ENCODE measurements at regions not wholly inside any gene's neighbourhood (a gene's known extent, or its start where the extent isn't known, plus 50 kb on each side); places are given as distances from the start of the nearest gene placed in this dataset.
"Not testable (repeated sequence)": the region's sequence is repeated elsewhere in the genome, so short reads cannot be mapped to it uniquely, and the experiment has no call there.

DNA sequence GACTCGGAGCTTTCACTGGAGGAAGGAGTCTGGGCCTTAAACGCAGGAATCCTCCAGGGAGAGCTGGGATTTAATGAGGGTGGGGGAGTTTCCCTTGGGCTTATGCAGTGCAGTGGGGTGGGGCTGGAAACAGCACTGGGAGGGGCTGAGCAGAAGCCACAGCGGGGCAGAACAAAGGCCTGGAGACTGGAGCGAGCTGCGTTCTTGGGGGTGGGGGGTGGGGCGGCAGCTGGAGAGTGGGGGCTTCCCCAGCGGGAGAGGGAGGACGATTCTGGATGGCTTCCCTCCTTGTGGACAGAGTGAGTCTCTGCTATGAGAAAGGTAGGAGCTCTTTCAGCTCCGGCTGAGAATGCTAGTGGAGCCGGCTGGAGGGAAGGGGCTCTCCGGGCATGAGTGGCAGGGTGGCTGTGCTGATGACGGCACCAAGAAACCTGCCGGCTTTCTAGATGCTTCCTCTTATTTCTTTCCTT lies 406.0 kb downstream of the SEC14L1 start:
- no peak for DNase-seq (ENCODE audit: low read depth in 2 of 2)

DNA sequence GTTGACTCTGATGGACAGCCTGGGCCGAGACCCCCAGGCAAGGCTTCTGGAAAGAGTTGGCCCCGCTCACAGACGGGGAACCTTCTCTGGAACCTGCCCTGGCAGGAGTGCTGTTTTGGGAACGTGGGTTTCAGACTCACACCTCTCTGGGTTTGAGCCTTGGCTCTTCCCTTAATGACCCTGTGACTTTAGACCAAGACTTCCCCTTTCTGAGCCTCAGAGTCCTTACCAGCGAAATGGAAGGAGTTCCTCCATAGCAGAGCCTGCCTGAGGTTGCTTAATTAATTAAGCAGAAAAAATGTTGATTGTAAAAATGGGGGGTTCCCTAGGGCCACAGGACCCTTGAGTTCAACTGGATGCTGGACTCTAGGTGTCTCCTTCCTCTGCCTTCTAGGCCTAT lies 408.2 kb downstream of the SEC14L1 start:
- no peak for DNase-seq (ENCODE audit: low read depth in 2 of 2)

DNA sequence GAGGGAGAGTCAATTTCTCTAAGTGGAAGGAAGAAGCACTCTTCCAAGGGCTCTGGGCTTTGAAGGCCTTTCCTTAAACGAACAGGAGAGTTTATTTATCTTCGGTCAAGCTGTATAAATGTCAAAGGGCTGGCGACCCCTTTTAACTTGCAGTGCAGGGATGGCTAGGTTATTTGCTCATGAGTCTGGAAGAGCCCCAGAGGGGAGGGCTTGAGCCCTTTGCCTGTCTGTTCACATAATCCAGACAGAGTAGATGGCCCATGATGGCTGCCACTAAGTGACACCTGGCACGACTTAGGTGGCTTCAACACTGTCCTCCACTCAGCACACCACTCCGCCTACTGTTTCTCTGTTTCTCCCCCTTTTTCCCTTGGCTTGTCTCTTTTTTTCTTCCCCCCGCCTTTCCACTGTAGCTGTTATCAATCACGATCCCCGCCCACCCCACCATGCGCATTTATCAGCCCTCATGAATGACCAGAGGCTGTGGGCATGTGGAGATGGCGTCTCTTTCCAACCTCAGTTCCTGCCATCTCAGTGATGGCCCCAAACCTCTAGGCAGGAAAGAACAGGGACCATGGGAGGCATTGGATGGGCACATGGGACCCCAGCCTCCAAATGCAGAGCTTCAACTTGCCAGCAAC lies 408.7 kb upstream of the TNRC6C start:
- no peak for DNase-seq (ENCODE audit: low read depth in 2 of 2)

DNA sequence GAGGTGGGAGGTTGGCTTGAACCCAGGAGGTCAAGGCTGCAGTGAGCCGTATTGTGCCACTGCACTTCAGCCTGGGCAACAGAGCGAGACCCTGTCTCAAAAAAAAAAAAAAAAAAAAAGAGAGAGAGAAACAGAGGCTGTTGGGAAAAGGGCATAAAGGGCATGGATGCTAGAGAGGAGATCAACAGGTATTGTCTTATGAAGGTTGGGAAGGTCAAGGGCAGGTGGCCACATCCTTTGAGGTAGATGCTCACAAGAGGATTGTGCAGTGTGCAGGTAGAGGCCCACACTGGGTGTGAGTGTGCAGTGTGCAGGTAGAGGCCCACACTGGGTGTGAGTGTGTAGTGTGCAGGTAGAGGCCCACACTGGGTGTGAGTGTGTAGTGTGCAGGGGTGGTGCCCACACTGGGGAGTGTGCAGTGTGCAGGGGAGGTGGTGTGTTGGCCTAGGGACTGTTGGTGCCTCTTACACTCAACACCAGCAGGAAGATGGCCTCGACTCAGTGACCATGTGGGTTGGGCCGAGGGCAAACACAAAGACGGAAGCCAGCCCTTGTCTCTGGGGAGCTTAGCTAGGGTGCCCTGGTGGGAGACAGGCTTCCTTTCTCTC lies 404.9 kb upstream of the TNRC6C start:
- no peak for DNase-seq (ENCODE audit: low read depth in 2 of 2)

DNA sequence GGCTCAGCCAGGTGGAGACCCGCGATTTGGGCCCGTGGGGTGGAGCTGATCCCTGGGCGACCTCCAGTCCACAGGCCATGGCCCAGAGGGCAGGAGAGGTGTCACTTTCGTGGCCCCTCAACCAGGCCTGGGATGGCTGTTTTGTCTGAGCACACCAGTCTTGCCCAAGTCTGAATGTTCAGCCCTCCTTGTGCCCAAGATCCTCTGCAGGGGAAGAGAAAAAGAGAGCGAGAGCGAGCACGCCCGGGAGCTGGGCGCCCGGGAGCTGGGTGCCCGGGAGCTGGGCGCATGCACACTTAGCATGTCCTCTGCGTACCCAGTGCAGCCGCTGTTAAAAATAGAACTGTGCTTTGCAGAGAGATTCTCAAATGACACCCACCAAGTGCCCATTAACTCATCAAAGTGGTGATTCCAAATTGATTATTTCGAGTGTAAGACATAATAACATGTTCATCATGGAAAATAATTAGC lies 403.3 kb upstream of the TNRC6C start:
- no peak for DNase-seq (ENCODE audit: low read depth in 2 of 2)

DNA sequence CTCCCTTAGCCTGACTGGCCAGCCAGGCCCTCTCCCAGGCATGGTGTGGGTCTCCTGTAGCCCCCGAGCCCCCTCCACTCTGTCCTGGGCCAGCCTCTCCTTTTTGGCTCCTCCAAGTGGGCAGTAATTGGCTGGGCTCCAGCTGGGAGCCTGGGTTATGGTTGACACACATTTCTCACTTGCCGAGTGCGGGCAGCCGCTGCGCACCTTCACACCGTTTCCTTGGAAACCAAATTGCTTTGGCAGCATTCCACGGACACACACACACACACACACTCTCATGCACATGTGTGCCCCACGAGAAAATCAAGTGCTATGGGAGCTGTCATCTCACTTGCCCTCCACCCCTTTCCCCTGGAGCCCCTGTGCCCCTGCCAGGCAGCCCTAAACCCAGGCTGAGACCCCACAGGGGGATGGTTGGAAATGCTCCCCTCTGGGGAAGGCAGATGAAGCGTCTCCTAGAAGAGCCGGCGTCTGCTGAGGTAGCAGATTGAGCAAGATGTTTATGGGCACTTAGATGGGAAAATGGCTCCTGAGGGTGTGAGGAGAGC lies 402.7 kb upstream of the TNRC6C start:
- no peak for DNase-seq (ENCODE audit: low read depth in 2 of 2)

DNA sequence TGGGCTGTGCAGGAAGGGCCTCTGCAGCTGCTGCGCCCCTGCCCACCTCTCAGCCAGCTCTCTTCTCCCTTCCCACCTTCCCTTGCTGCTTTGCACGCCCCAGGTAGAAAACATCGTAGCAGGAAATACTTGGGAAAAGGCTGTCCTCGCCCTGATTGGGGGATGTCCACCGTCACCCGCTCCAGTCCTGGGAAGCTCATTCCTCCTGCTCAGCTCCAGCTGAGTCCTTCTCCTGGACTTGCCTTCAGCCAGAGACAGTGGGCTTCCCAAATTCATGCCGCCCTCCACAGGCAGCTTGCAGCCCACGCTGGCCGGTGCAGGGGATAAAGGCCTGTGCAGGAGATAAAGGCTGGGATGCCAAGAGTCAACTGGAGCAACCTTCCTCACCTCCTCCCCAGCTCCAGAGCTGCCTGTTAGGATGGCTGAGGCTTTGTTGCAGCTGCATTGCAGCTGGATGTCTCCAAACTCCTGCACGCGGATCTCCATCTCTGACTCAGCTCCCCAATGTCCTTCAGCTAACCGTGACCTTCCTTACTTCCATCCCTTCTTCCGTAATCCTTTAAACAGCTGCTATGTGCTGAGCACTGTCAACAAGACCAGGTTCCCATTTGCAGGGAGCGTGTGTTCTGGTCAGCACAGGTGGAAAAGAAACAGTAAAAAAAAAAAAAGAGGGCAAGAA lies 402.0 kb upstream of the TNRC6C start:
- no peak for DNase-seq (ENCODE audit: low read depth in 2 of 2)

DNA sequence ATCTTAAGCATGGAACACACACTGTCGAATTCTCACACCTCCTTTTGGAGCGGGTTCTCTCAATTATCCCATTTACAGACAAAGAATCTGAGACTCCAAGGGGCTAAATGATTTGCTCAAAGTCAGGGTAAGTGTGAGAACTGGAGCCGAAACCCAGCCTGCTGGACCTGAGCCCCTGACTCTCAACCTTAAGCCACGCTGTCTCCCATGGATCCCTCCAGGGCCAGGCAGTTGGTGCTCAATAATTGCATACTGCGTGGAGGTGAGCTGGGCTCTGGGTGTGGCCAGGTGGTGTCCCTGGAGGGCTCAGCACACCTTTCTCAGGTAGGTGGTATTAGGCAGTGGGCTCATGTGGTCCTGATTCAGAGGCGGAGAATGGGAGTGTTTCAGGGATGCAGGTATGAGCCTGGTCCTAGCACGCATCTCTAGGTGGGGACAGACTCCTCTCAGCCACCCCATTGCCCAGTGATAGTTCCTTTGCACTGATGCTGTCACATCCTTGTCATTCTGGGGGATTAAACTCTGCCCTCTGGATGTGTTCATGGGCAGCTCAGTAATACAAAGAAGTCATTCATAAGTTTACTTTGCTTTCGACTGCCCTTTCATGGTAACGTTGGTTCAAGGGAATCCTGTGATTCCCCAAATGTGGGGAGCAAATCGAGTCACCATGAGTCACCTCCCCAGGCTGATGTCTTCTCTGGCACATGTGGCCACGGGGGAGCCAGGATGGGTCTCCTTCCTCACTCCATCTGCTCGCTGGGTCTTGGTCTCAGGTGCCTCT lies 399.5 kb upstream of the TNRC6C start:
- no peak for DNase-seq (ENCODE audit: low read depth in 2 of 2)

DNA sequence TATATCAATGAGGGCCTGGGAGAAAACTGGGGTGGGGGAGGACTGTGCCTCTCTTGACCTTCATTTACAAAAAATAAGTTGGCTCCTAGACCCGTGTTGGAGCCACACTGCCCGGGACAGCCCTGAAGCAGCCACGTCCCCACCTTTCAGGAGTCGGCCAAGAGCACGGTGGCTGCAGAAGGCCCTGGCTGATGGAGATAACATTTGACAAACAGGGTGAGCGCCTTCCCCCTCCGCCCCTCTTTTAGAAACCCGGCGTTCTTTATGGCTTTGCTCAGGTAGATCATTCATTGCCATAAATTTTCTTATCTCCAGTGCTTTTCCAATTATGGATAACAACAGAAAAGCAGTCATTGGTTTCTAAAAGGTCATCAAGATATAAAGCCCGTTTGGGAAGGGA lies 398.1 kb upstream of the TNRC6C start:
- DNase-seq (ENCODE audit: low read depth in 2 of 2): no peak

DNA sequence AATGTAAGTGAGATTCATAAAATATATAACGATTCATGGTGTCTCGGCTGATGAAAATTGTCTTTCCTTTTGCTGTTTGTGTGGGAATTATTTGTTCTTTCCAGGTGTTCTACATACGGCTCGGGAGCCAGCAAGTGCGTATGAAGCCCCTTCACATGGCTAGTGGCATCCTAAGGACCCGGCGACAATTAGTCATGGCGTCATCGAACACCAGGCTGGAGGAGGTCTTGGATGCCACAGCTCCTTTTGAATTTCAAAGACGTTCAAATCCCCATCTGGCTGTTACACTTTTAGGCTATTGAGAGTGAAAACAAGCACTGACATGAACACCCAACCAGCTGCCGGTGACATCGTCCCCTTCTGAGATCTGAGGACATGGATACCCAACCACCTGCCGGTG lies 397.7 kb upstream of the TNRC6C start:
- DNase-seq (ENCODE audit: low read depth in 2 of 2): no peak

DNA sequence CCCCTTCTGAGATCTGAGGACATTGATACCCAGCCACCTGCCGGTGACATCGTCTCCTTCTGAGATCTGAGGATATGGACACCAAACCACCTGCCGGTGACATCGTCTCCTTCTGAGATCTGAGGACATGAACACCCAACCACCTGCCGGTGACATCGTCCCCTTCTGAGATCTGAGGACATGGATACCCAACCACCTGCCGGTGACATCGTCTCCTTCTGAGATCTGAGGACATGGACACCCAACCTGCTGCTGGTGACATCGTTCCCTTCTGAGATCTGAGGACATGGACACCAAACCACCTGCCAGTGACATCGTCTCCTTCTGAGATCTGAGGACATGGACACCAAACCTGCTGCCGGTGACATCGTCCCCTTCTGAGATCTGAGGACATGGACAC lies 396.1 kb upstream of the TNRC6C start:
- DNase-seq (ENCODE audit: low read depth in 2 of 2): not testable (repeated sequence)

DNA sequence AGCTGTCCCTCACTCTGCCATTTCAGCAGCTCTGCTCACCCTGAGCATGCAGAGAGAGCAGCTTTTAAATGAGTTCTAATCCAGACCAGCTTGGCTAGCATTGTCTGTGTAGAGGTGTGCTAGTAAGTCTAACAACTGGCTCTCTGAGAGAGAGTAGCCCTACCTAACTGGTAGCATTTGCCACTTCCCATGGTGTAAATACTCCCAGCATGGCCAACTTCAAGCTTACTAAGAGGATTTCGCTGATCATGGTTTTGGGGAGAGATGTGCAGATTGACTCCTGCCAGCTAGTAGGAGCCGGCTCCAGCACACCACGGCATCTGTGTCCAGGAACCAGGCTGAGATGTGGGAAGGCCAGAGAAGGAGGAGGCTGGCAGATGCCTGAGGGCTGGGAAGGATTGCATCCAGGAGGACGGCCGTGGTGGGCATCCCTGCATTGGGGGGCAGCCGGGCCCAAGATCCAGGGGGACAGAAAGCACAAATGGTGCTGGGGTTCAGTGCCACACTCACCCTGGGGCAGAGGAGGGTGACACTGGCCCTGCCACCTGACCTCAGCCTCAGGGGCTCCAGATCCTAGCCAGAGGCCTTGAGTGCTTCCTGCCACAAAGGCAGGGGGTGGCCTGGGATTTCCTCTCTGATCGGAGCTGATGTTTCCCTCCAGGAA lies 394.9 kb upstream of the TNRC6C start:
- no peak for DNase-seq (ENCODE audit: low read depth in 2 of 2)

DNA sequence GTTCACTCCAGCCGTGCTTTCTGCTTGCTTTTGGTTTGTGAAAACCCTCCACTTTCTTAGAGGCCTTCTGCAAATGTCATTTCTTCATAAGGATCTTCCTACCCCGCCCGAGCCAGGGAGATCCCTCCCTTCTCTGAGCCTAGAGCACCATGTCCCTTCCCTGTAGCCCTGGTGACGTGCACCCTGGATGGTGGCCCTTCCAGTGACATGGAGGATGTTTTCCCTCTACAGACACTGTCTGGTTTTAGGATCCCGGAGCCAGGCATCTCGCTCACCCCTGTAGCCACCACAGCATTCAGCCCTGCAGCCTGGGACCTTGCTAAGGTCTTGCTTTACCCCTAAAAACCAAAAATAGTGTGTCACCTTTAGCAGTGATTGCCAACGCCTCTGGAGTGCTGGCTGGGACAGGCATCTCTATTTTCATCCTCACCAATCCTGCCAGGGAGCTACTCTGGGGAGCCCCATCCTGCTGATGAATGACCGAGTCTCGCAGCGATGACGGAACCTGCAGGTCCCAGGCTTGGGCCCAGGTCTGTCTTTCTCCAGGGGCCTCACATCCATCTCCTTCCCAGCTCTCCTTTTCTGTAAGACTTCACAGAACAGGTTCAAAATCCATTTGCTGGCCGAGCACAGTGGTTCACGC lies 394.1 kb upstream of the TNRC6C start:
- DNase-seq (ENCODE audit: low read depth in 2 of 2): no peak

DNA sequence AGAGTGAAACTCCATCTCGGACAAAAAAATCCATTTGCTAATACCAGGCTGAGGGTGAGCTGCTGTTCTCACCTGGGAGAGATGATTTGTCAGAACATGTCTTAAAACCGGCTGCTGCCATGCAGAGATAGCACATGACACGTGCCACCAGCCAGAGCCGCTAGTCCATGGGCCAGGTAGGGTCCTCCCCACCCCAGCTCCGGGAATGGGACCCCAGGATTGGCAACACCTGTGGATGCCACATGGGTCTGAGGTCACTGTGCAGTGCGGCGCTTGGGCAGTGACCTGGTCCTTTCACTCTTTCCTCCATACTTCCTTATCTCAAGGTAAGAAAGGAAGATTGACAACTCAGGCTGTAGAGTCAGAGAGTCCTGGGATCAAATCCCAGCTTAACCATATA lies 393.3 kb upstream of the TNRC6C start:
- DNase-seq (ENCODE audit: low read depth in 2 of 2): no peak

DNA sequence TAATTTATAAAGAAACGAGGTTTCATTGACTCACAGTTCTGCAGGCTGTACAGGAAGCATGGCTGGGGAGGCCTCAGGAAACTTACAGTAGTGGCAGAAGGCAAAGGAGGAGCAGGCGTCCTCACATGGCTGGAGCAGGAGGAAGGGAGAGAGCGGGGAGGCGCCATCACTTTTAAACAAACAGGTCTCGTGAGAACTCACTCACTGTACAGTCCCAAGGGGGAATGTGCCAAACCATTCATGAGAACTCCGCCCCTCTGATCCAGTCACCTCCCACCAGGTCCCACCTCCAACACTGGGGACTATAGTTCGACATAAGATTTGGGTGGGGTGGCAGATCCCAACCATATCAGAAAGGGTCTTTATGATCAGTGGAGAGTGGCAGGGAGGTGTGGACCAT lies 392.4 kb upstream of the TNRC6C start:
- DNase-seq (ENCODE audit: low read depth in 2 of 2): no peak

DNA sequence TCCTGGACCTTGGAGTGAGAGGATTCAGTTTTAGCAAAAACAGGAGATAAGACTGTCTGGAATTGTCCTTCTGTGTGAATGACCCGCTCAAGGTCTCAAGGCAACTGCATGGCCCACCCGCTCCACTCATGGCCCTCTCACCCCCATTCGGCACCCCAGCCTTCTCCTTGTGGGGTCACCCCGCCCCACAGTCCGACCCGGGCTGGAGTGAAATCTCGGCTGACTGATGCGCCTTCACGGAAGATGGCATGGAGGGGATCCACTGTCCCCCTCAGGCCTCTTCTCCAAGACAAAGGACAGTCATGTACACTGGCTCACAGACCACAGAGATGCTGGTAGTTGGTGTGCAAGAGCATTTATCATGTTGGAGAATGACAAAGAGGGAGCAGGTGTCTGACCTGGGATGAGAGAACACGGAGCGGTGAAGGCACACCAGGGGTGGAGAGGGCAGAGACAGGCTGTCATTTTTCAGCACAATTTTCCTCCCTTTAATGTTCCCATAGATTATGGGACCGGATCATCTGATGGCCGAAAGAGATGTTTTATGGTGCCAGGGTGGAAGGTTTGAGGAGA lies 391.9 kb upstream of the TNRC6C start:
- no peak for DNase-seq (ENCODE audit: low read depth in 2 of 2)

DNA sequence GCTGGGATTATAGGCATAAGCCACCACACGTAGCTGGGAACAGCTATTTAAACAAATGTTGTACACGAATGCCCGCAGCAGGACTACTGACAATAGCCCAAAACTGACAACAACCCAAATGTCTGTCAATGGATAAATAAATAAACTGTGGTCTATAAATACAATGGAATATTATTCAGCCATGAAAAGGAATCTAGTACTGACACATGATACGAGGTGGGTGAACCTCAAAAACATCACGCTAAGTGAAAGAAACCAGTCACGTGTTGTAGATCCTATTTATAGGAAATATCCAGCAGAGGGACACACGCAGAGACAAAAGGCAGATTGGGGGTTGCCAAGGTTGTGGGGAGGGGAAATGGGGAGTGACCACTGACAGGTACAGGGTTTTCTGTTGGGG lies 390.0 kb upstream of the TNRC6C start:
- DNase-seq (ENCODE audit: low read depth in 2 of 2): no peak

DNA sequence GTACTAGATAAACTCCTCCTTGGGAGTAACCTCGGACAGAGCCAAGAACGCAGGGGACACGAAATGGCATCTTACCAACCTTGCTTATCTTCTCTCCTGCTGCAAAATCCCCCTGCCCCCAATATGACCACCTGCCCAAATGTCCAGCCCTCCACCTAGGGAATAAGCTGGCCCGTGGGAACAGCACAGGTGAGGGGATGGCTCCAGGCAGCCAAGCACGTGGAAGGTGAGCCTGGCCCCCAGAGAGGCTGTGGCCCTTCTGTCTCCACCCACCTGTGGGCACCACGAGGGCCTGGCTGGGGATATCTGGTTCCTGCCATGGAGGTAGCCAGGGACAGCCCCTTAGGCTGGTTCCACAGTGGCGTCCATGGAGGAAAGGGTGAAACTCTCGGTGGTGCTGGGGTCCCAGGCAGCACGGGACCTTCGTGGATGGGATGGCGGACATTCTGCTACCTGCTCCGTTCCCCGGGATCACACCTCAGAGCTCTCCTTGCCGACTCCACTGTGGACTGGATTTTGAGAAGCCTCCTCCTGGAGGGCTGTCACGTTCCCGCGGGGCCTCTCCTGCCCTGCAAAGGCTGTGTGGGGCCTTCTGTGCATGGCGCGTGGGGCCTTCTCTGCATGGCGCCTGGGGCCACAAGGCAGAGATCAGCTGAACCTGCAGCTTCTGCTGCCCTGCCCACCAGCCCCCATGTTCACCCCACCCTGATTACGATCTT lies 388.5 kb upstream of the TNRC6C start:
- no peak for DNase-seq (ENCODE audit: low read depth in 2 of 2)

DNA sequence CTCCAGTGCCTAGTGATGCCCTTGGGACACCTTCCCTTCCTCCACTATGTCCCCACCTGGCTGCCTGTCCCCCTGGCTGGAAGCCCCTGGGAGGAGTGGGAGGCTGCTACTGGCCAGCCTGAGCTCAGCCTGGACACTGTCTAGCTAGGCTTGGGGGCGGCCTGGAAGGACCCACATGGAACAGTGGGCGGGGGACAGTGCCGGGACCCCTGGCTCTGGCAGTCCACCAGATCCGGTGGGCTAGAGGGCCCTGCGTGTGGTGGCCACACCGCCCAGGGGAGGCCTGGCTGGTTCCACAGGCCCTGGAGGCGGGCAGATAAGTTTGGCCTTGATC lies 388.0 kb upstream of the TNRC6C start:
- no peak for DNase-seq (ENCODE audit: low read depth in 2 of 2)

Data from stimulated activated CD8-positive, alpha-beta memory T cell treated with anti-CD3 and anti-CD28 coated beads, Interleukin-15, amount 100 ng/mL, for 4 hours (primary cell).